DND-41 (cell line): ENCODE measurements at regions not wholly inside any gene's neighbourhood (a gene's known extent, or its start where the extent isn't known, plus 50 kb on each side); places are given as distances from the start of the nearest gene placed in this dataset.

Source experiments
- ATAC-seq: fragments of 200-7000 bp; cut with Tn5 transposase; 3 replicates; pipeline ENCODE4 v1.9.1; 2021; ENCODE audit warnings: low read depth; ENCODE audit not compliant: insufficient read depth
- DNase-seq: peaks from one replicate; pipeline ENCODE4 v3.0.0-alpha.2; 2020
- H2AFZ ChIP-seq: 2 replicates; pipeline ENCODE4 v1.6.0; 2012; ENCODE audit warnings: low read depth, low read length
- H3K27ac ChIP-seq: 2 replicates; pipeline ENCODE4 v1.5.1; 2012; ENCODE audit warnings: low read length, inconsistent platforms
- H3K27me3 ChIP-seq: fragments of 200-600 bp; sonication (generic); 2 replicates; pipeline ENCODE4 v1.6.0; 2012; ENCODE audit warnings: low read length, mild to moderate bottlenecking, inconsistent platforms; ENCODE audit not compliant: insufficient read depth, poor library complexity
- H3K36me3 ChIP-seq: 2 replicates; pipeline ENCODE4 v1.5.1; 2012; ENCODE audit warnings: low read length, inconsistent platforms; ENCODE audit not compliant: insufficient read depth
- H3K4me1 ChIP-seq: 2 replicates; pipeline ENCODE4 v1.5.1; 2012; ENCODE audit warnings: mild to moderate bottlenecking, low read length; ENCODE audit not compliant: insufficient read depth
- H3K4me2 ChIP-seq: 2 replicates; pipeline ENCODE4 v1.6.0; 2012; ENCODE audit warnings: mild to moderate bottlenecking, moderate library complexity, low read length, inconsistent platforms; ENCODE audit not compliant: insufficient read depth
- H3K4me3 ChIP-seq, 2 experiments: fragments of 200-600 bp in 1 of 2; shearing (Covaris generic) in 1 of 2; 2 replicates each; pipeline ENCODE4 v1.5.1; 2012 to 2016; ENCODE audit warnings: inconsistent platforms in 2 of 2, low read length in 2 of 2, mild to moderate bottlenecking in 2 of 2, low read depth in 1 of 2, moderate library complexity in 1 of 2
- H3K79me2 ChIP-seq: 2 replicates; pipeline ENCODE4 v1.6.0; 2012; ENCODE audit warnings: low read length, inconsistent platforms; ENCODE audit not compliant: insufficient read depth
- H3K9ac ChIP-seq: 2 replicates; pipeline ENCODE4 v1.6.0; 2012; ENCODE audit warnings: low read depth, mild to moderate bottlenecking, inconsistent platforms, low read length, moderate library complexity
- H3K9me3 ChIP-seq: 2 replicates; pipeline ENCODE4 v1.5.1; 2012; ENCODE audit warnings: low read length, moderate library complexity, mild to moderate bottlenecking, inconsistent platforms; ENCODE audit not compliant: insufficient read depth, severe bottlenecking
- H4K20me1 ChIP-seq: 2 replicates; pipeline ENCODE4 v1.6.0; 2012; ENCODE audit warnings: low read length; ENCODE audit not compliant: insufficient read depth
- EZH2 ChIP-seq: IDR thresholded peaks from 3 replicates; pipeline ENCODE4 v1.6.1; 2012; ENCODE audit warnings: borderline replicate concordance, low read depth, mild to moderate bottlenecking, moderate library complexity, low read length, inconsistent platforms; ENCODE audit not compliant: severe bottlenecking
- TF ChIP-seq, protein P1 (sequence below): IDR thresholded peaks from 2 replicates; pipeline ENCODE4 v1.5.1; 2012; ENCODE audit warnings: borderline replicate concordance, low read length, moderate library complexity, mild to moderate bottlenecking; ENCODE audit not compliant: poor library complexity, severe bottlenecking; ENCODE audit errors: extremely low read depth

DNA sequence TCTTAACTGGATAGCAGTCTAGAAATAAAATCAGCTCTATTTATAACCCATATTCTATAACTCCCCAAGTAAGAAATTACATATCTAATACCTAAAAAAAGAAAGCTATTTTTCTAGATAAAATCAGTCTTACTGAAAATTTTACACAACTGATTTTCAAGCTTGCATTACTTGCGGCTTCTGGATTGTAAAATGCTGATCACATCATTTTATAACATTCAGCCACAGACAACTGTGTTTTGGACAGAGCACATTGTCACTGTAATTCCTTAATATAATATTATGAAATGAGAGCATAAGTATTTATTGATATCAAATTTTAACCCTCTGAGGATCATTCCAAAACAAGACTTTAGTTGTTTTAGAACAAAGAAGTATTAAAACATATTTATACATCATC lies 78.5 kb upstream of the ARID2 start:
- H2AFZ ChIP-seq: no peak overlapping the region
- peaks cover 13% of the 10 kb centered on the region for H3K4me1 ChIP-seq
- DNase-seq (no peak), ATAC-seq (no peak)
- no peaks in the 10 kb centered on the region for H4K20me1 ChIP-seq
- no peak for TF ChIP-seq EZH2
- TF ChIP-seq, protein P1, sequence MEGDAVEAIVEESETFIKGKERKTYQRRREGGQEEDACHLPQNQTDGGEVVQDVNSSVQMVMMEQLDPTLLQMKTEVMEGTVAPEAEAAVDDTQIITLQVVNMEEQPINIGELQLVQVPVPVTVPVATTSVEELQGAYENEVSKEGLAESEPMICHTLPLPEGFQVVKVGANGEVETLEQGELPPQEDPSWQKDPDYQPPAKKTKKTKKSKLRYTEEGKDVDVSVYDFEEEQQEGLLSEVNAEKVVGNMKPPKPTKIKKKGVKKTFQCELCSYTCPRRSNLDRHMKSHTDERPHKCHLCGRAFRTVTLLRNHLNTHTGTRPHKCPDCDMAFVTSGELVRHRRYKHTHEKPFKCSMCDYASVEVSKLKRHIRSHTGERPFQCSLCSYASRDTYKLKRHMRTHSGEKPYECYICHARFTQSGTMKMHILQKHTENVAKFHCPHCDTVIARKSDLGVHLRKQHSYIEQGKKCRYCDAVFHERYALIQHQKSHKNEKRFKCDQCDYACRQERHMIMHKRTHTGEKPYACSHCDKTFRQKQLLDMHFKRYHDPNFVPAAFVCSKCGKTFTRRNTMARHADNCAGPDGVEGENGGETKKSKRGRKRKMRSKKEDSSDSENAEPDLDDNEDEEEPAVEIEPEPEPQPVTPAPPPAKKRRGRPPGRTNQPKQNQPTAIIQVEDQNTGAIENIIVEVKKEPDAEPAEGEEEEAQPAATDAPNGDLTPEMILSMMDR: no peak
- no peak overlapping the region for H3K4me3 ChIP-seq
- no peak overlapping the region for H3K27ac ChIP-seq
- no peaks in the 10 kb centered on the region for H3K9me3 ChIP-seq
- H3K36me3 ChIP-seq: no peaks in the 10 kb centered on the region
- no peak overlapping the region for H3K4me2 ChIP-seq
- no peaks in the 10 kb centered on the region for H3K79me2 ChIP-seq
- no peaks in the 10 kb centered on the region for H3K27me3 ChIP-seq
- H3K9ac ChIP-seq: no peak overlapping the region

DNA sequence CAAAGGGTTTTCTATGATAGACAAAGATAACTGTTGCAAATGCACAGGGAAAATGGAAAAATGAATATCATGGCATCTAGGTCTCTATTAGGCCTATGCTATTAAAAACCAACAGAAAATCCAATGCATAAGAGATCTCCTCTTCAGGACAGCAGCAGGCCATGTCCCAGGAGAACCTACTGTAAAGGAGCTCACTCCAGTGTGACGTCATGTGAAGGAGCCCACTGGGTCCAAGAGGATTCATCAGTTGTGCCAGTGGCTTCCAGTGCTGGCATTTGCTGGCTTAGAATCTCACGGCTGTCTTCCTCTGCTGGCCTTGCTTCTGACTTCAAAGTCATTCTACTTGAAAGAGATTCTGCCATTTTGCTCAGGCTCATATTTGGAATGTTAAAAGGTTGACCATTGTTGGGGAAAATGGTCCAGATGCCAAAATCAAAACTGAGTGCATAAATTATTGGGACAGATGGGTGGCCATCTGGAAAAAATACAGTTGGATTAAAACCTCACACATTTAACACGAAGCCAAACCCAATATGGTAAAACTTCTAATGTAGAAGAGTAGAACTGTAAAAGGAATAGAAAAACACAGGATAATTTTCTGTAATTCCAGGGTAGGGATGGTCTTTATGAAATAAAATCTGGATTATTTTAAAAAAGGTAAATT lies 75.4 kb upstream of the ARID2 start:
- H2AFZ ChIP-seq: no peak overlapping the region
- H3K27me3 ChIP-seq: no peaks in the 10 kb centered on the region
- H3K36me3 ChIP-seq: no peaks in the 10 kb centered on the region
- no peaks in the 10 kb centered on the region for H3K9me3 ChIP-seq
- peak overlapping the region; percentile 22; the same call in 1 of the 2 replicates for H3K27ac ChIP-seq
- no peak overlapping the region for H3K9ac ChIP-seq
- peaks cover 6% of the 10 kb centered on the region; the same call in 1 of the 2 replicates for H3K4me1 ChIP-seq
- no peak overlapping the region for H3K4me2 ChIP-seq
- ATAC-seq (no peak), DNase-seq (no peak)
- no peaks in the 10 kb centered on the region for H4K20me1 ChIP-seq
- TF ChIP-seq EZH2: no peak
- TF ChIP-seq, protein P1: no peak
- H3K79me2 ChIP-seq: no peaks in the 10 kb centered on the region
- no peak overlapping the region for H3K4me3 ChIP-seq

DNA sequence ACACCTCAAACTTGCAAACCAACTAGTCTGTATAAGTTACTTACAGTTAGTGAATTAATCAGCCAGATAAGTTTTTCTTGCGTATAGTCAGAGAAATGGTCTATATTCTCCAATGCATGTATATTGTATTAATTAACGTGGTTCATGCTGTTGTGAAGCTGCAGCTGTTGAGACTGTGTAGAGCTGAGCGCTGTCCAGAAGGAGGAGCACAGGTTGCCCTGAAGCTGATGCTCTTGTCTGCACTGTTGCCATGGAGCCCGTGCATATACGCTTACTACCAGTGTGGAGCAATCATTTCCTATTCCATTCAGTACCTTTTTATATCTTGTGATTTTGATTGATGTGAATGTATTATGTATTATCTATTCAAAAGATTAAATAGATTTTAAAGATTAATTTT lies 74.3 kb upstream of the ARID2 start:
- H2AFZ ChIP-seq: no peak overlapping the region
- TF ChIP-seq, protein P1: peak; percentile 57
- no peak for TF ChIP-seq EZH2
- H3K9ac ChIP-seq: no peak overlapping the region
- ATAC-seq (peak; percentile 96), DNase-seq (peak; percentile 58)
- no peak overlapping the region for H3K4me3 ChIP-seq
- H3K4me1 ChIP-seq: peaks cover 6% of the 10 kb centered on the region; the same call in 1 of the 2 replicates
- H3K4me2 ChIP-seq: no peak overlapping the region
- no peaks in the 10 kb centered on the region for H3K27me3 ChIP-seq
- H3K36me3 ChIP-seq: no peaks in the 10 kb centered on the region
- no peak overlapping the region for H3K27ac ChIP-seq
- no peaks in the 10 kb centered on the region for H4K20me1 ChIP-seq
- no peaks in the 10 kb centered on the region for H3K79me2 ChIP-seq
- H3K9me3 ChIP-seq: no peaks in the 10 kb centered on the region

DNA sequence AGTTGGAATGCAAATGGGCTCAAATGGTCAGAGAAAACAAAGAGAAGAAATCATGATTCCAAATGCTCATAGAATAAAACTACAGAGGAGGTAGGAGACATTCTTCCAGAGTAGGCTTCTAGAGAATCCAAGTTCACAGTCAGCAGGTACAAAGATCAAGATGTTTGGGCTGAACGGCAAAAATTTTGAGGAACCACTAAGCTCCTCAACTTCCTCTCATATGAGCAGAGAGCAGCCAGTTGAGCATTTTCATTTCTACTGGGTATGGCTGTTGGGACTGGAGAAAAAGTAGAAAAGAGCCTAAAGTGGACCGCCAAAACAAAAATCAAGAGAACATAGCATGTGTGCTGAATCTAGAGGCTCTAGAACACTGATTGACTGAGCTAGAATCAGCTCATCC lies 73.8 kb upstream of the ARID2 start:
- Histone ChIP-seq H3K79me2 (no peaks in the 10 kb centered on the region), H3K9me3 (no peaks in the 10 kb centered on the region), H3K36me3 (no peaks in the 10 kb centered on the region), H3K4me2 (no peak overlapping the region), H3K27ac (no peak overlapping the region), H3K27me3 (no peaks in the 10 kb centered on the region), H2AFZ (no peak overlapping the region), H3K4me1 (peaks cover 7% of the 10 kb centered on the region; the same call in 1 of the 2 replicates), H4K20me1 (no peaks in the 10 kb centered on the region), H3K4me3 (no peak overlapping the region), H3K9ac (no peak overlapping the region)
- TF ChIP-seq EZH2: no peak
- DNase-seq (no peak), ATAC-seq (no peak)
